AG04450 (cell line): ENCODE measurements at regions not wholly inside any gene's neighbourhood (a gene's known extent, or its start where the extent isn't known, plus 50 kb on each side); places are given as distances from the start of the nearest gene placed in this dataset.

Source experiments
- CTCF ChIA-PET: fragments of 300-600, 350-600 bp; formaldehyde crosslinking; extraction: SDS; loops from one replicate; lab custom pipeline; 2022; ENCODE audit warnings: antibody characterized with exemption, inconsistent platforms; lab: Charles Lee
- POLR2A ChIA-PET: fragments of 350-600 bp; formaldehyde crosslinking; extraction: SDS; loops from one replicate; lab custom pipeline; 2021; ENCODE audit warnings: antibody characterized with exemption, inconsistent platforms; lab: Yijun Ruan, JAX
- DNase-seq: peaks from one replicate; pipeline ENCODE4 v3.0.0-alpha.2; 2011; ENCODE audit warnings: low read depth, low spot score
- H3K27ac ChIP-seq: one replicate; pipeline ENCODE4 v1.5.1; 2012; ENCODE audit warnings: low read depth, low read length, control low read depth
- H3K27me3 ChIP-seq: one replicate; pipeline ENCODE4 v1.6.0; 2012; ENCODE audit warnings: low read length; ENCODE audit not compliant: control insufficient read depth, insufficient read depth
- H3K4me3 ChIP-seq: 2 replicates; pipeline ENCODE4 v1.5.1; 2011; ENCODE audit warnings: mild to moderate bottlenecking, low read depth, low read length, control low read depth
- H3K9me3 ChIP-seq: 2 replicates; pipeline ENCODE4 v1.5.1; 2012; ENCODE audit warnings: low read length; ENCODE audit not compliant: control insufficient read depth, insufficient read depth
- TF ChIP-seq, protein P1 (sequence below): IDR thresholded peaks from 2 replicates; pipeline ENCODE4 v1.5.1; 2011; ENCODE audit warnings: low read depth, low read length, control low read depth, inconsistent platforms

GRCh38 chr9:107850653-107851052 is 361.1 kb upstream of the KLF4 start:
- Histone ChIP-seq H3K27me3 (no peaks in the 10 kb centered on the region), H3K4me3 (no peak overlapping the region), H3K27ac (no peak overlapping the region), H3K9me3 (no peaks in the 10 kb centered on the region)
- CTCF ChIA-PET, result no interaction called here
- TF ChIP-seq, protein P1, sequence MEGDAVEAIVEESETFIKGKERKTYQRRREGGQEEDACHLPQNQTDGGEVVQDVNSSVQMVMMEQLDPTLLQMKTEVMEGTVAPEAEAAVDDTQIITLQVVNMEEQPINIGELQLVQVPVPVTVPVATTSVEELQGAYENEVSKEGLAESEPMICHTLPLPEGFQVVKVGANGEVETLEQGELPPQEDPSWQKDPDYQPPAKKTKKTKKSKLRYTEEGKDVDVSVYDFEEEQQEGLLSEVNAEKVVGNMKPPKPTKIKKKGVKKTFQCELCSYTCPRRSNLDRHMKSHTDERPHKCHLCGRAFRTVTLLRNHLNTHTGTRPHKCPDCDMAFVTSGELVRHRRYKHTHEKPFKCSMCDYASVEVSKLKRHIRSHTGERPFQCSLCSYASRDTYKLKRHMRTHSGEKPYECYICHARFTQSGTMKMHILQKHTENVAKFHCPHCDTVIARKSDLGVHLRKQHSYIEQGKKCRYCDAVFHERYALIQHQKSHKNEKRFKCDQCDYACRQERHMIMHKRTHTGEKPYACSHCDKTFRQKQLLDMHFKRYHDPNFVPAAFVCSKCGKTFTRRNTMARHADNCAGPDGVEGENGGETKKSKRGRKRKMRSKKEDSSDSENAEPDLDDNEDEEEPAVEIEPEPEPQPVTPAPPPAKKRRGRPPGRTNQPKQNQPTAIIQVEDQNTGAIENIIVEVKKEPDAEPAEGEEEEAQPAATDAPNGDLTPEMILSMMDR, result no peak
- no peak for DNase-seq
- POLR2A ChIA-PET, result no interaction called here

DNA sequence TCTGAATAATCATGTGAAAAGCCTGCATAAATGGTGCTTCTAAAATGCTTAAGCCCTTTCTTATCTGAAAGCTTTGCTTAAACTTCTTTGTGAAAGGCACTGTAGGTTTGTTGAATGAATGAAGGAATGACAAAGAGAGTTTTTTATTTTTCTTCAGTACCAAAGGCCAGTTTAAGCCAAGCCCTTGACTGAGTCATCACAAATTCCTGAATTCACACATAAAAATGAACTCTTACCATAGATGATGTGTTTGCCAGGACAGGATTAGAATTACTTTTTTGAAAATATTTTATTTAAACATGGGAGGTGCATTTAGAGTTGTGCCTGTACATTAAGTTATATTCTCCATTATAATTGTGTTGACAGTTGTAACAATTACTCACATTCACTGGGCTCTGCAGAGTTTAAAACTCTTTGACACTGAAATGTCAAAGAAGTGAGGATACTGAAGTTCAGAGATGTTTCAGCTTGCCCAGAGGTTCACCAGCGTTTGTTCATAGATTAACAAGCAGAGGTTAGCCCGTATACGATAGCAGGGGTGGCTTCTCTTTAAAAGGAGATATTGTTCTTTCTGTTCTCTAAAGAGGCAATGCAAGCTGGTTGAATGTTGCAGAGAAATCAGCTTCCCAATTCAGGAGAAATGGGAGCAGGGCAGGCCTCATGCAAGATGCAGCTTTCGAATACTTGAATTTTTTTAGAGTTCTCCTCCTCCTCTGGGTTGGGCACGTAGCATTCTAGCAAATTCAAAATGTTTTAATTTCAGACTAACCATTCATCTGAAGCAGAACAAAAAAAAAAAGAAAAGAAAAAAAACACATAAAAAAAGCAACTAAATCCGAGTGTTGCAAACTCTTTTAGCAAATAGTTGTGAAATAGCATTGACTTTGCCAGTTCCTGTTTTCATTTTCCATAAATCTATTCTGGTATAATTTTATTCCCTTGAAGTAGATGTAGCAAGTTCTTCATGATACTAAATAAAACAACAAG is 358.7 kb upstream of the KLF4 start:
- ChIA-PET POLR2A (no interaction called here), CTCF (interaction anchor here (1.1 to 1.6 kb wide), 3 partner anchors 364 to 717 kb away, joined by 3 to 4 read pairs (median 4); no protein-coding TSS in a partner anchor)
- TF ChIP-seq, protein P1, result no peak

GRCh38 chr9:107842530-107842929 is 353.0 kb upstream of the KLF4 start:
- DNase-seq, result no peak
- Histone ChIP-seq H3K27ac (no peak overlapping the region), H3K27me3 (no peaks in the 10 kb centered on the region), H3K9me3 (no peaks in the 10 kb centered on the region), H3K4me3 (no peak overlapping the region)
- ChIA-PET CTCF (interaction anchor here (0.6 kb wide), 1 partner anchor 340 kb away, joined by 3 read pairs; no protein-coding TSS in a partner anchor), POLR2A (no interaction called here)
- TF ChIP-seq, protein P1, result no peak

More for the DNA sequence above, 358.7 kb upstream of the KLF4 start:
- Histone ChIP-seq H3K27me3 (no peaks in the 10 kb centered on the region), H3K9me3 (no peaks in the 10 kb centered on the region), H3K4me3 (no peak overlapping the region), H3K27ac (no peak overlapping the region)
- no peak for DNase-seq

- TF ChIP-seq, protein P1, result no peak
- ChIA-PET CTCF (interaction anchor here (0.6 kb wide), 1 partner anchor 500 kb away, joined by 3 read pairs; no protein-coding TSS in a partner anchor), POLR2A (no interaction called here)
- H3K4me3 ChIP-seq, result no peak overlapping the region
- no peaks in the 10 kb centered on the region for H3K27me3 ChIP-seq
- H3K27ac ChIP-seq, result no peak overlapping the region
- H3K9me3 ChIP-seq, result no peaks in the 10 kb centered on the region
- DNase-seq, result no peak
Observed at GRCh38 chr9:107841076-107841475, 351.5 kb upstream of the KLF4 start.

GRCh38 chr9:107839371-107839770 is 349.8 kb upstream of the KLF4 start:
- POLR2A ChIA-PET, result no interaction called here
- CTCF ChIA-PET, result no interaction called here
- Histone ChIP-seq H3K27me3 (peaks cover 2% of the 10 kb centered on the region), H3K9me3 (no peaks in the 10 kb centered on the region), H3K27ac (no peak overlapping the region), H3K4me3 (no peak overlapping the region)
- no peak for DNase-seq
- TF ChIP-seq, protein P1, result no peak
